ENCODE measurements at regions not wholly inside any gene's neighbourhood (a gene's known extent, or its start where the extent isn't known, plus 50 kb on each side); places are given as distances from the start of the nearest gene placed in this dataset.

- Histone ChIP-seq H3K36me3 (ENCODE audit: control insufficient read depth, insufficient read depth, low read length) (no peaks in the 10 kb centered on the region), H3K27me3 (ENCODE audit: control insufficient read depth, insufficient read depth, low read length) (peaks cover 22% of the 10 kb centered on the region), H3K4me3 (ENCODE audit: low read depth, low read length) (no peak overlapping the region)
- no peak for TF ChIP-seq CTCF (IDR thresholded peaks at IDR 0.05; ENCODE audit: insufficient read depth, low read length, poor library complexity, severe bottlenecking)
- no peak for DNase-seq (ENCODE audit: low read depth)
Observed at GRCh38 chr17:36739208-36739607, 137.8 kb downstream of the MRM1 start.

- TF ChIP-seq CTCF (IDR thresholded peaks at IDR 0.05; ENCODE audit: insufficient read depth, low read length, poor library complexity, severe bottlenecking) = no peak
- H3K27me3 ChIP-seq (ENCODE audit: control insufficient read depth, insufficient read depth, low read length) = peaks cover 25% of the 10 kb centered on the region
- DNase-seq (ENCODE audit: low read depth) = no peak
- no peaks in the 10 kb centered on the region for H3K36me3 ChIP-seq (ENCODE audit: control insufficient read depth, insufficient read depth, low read length)
- no peak overlapping the region for H3K4me3 ChIP-seq (ENCODE audit: low read depth, low read length)
Observed at GRCh38 chr17:36740157-36740556, 138.8 kb downstream of the MRM1 start.

- DNase-seq (ENCODE audit: low read depth) = no peak
- H3K4me3 ChIP-seq (ENCODE audit: low read depth, low read length) = no peak overlapping the region
- peaks cover 27% of the 10 kb centered on the region for H3K27me3 ChIP-seq (ENCODE audit: control insufficient read depth, insufficient read depth, low read length)
- no peak for TF ChIP-seq CTCF (IDR thresholded peaks at IDR 0.05; ENCODE audit: insufficient read depth, low read length, poor library complexity, severe bottlenecking)
- no peaks in the 10 kb centered on the region for H3K36me3 ChIP-seq (ENCODE audit: control insufficient read depth, insufficient read depth, low read length)
Observed at GRCh38 chr17:36741019-36741902, 139.9 kb downstream of the MRM1 start.

GRCh38 chr17:36742267-36743000 lies 141.1 kb downstream of the MRM1 start:
- H3K27me3 ChIP-seq (ENCODE audit: control insufficient read depth, insufficient read depth, low read length) = peaks cover 25% of the 10 kb centered on the region
- DNase-seq (ENCODE audit: low read depth) = no peak
- TF ChIP-seq CTCF (IDR thresholded peaks at IDR 0.05; ENCODE audit: insufficient read depth, low read length, poor library complexity, severe bottlenecking) = no peak
- no peaks in the 10 kb centered on the region for H3K36me3 ChIP-seq (ENCODE audit: control insufficient read depth, insufficient read depth, low read length)
- no peak overlapping the region for H3K4me3 ChIP-seq (ENCODE audit: low read depth, low read length)

GRCh38 chr17:36743130-36743529 lies 141.7 kb downstream of the MRM1 start:
- H3K27me3 ChIP-seq (ENCODE audit: control insufficient read depth, insufficient read depth, low read length) = peaks cover 26% of the 10 kb centered on the region
- no peak for TF ChIP-seq CTCF (IDR thresholded peaks at IDR 0.05; ENCODE audit: insufficient read depth, low read length, poor library complexity, severe bottlenecking)
- no peaks in the 10 kb centered on the region for H3K36me3 ChIP-seq (ENCODE audit: control insufficient read depth, insufficient read depth, low read length)
- no peak overlapping the region for H3K4me3 ChIP-seq (ENCODE audit: low read depth, low read length)
- no peak for DNase-seq (ENCODE audit: low read depth)

All from kidney epithelial cell (primary cell).